ENCODE measurements at regions not wholly inside any gene's neighbourhood (a gene's known extent, or its start where the extent isn't known, plus 50 kb on each side); places are given as distances from the start of the nearest gene placed in this dataset.
"Not testable (repeated sequence)": the region's sequence is repeated elsewhere in the genome, so short reads cannot be mapped to it uniquely, and the experiment has no call there.

GRCh38 chr12:17030338-17030737 is 424.4 kb upstream of the LMO3 start:
- Histone ChIP-seq H4K20me1 (ENCODE audit: insufficient read depth, low read length) (no peaks in the 10 kb centered on the region), H3K4me1 (ENCODE audit: insufficient read depth, low read length, poor library complexity, severe bottlenecking) (no peaks in the 10 kb centered on the region), H2AFZ (ENCODE audit: low read length) (no peak overlapping the region), H3K4me2 (ENCODE audit: low read length) (no peak overlapping the region), H3K27ac (ENCODE audit: low read depth, low read length, poor library complexity, severe bottlenecking) (no peak overlapping the region), H3K36me3 (ENCODE audit: insufficient read depth, low read length) (no peaks in the 10 kb centered on the region), H3K9me3 (ENCODE audit: low read length) (no peaks in the 10 kb centered on the region), H3K4me3 (ENCODE audit: low read depth, low read length, poor library complexity, severe bottlenecking) (no peak overlapping the region), H3K79me2 (ENCODE audit: insufficient read depth, low read depth, low read length) (no peaks in the 10 kb centered on the region), H3K9me2 (ENCODE audit: insufficient read depth, low read length) (no peaks in the 10 kb centered on the region; the same call in 1 of the 2 replicates)
- intact Hi-C loops (cut with micrococcal nuclease; ENCODE audit: unreplicated experiment) = no loop called here
- ChIA-PET POLR2A (no interaction called here), CTCF (ENCODE audit: unreplicated experiment) (no interaction called here)
- BruUV-seq (replicated peaks) = no TSS peak
- TF ChIP-seq EZH2phosphoT487 (IDR thresholded peaks at IDR 0.05; ENCODE audit: borderline replicate concordance, low read depth, low read length) (no peak), CTCF (conservative IDR thresholded peaks at IDR 0.05; ENCODE audit: low read length) (no peak)
- no peak for DNase-seq (ENCODE audit: low spot score)

GRCh38 chr12:17028348-17028747 is 422.4 kb upstream of the LMO3 start:
- no TSS peak for BruUV-seq (replicated peaks)
- Histone ChIP-seq H3K27ac (ENCODE audit: low read depth, low read length, poor library complexity, severe bottlenecking) (no peak overlapping the region), H3K79me2 (ENCODE audit: insufficient read depth, low read depth, low read length) (no peaks in the 10 kb centered on the region), H3K9me3 (ENCODE audit: low read length) (no peaks in the 10 kb centered on the region), H3K4me3 (ENCODE audit: low read depth, low read length, poor library complexity, severe bottlenecking) (no peak overlapping the region), H2AFZ (ENCODE audit: low read length) (no peak overlapping the region), H3K9me2 (ENCODE audit: insufficient read depth, low read length) (no peaks in the 10 kb centered on the region), H3K4me2 (ENCODE audit: low read length) (no peak overlapping the region), H3K36me3 (ENCODE audit: insufficient read depth, low read length) (no peaks in the 10 kb centered on the region), H4K20me1 (ENCODE audit: insufficient read depth, low read length) (no peaks in the 10 kb centered on the region), H3K4me1 (ENCODE audit: insufficient read depth, low read length, poor library complexity, severe bottlenecking) (no peaks in the 10 kb centered on the region)
- ChIA-PET CTCF (ENCODE audit: unreplicated experiment) (no interaction called here), POLR2A (interaction anchor here (0.6 kb wide), 1 partner anchor 171 kb away, joined by 3 read pairs; no protein-coding TSS in a partner anchor)
- TF ChIP-seq CTCF (conservative IDR thresholded peaks at IDR 0.05; ENCODE audit: low read length) = peak; percentile 45; the same call in 1 of the 2 replicates
- TF ChIP-seq EZH2phosphoT487 (IDR thresholded peaks at IDR 0.05; ENCODE audit: borderline replicate concordance, low read depth, low read length) = no peak
- intact Hi-C loops (cut with micrococcal nuclease; ENCODE audit: unreplicated experiment) = no loop called here
- DNase-seq (ENCODE audit: low spot score) = peak; percentile 6

DNA sequence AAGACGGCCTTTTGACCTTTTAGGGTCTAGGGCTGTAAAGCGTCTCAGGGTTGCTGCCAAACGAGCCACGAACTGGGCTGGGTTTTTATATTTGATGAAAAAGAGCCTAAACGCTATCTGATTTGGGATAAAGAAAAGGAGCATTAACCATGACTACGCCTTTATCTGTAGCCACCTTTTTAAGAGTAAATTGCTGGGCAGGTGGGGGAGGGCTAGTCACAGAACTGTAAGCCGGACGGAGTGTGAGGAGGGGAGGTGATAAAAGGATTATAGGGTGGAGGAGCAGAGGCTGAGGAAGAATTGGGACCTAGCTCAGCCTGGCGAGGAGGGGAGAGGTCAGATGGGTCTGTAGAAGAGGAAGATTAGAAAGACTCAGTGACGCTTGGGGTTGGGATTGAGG is 419.5 kb upstream of the LMO3 start:
- H3K9me2 ChIP-seq (ENCODE audit: insufficient read depth, low read length); intact Hi-C loops (cut with micrococcal nuclease; ENCODE audit: unreplicated experiment); DNase-seq (ENCODE audit: low spot score); H3K27ac ChIP-seq (ENCODE audit: low read depth, low read length, poor library complexity, severe bottlenecking); H3K36me3 ChIP-seq (ENCODE audit: insufficient read depth, low read length); H3K79me2 ChIP-seq (ENCODE audit: insufficient read depth, low read depth, low read length); H3K4me3 ChIP-seq (ENCODE audit: low read depth, low read length, poor library complexity, severe bottlenecking); H4K20me1 ChIP-seq (ENCODE audit: insufficient read depth, low read length); POLR2A ChIA-PET; H3K9me3 ChIP-seq (ENCODE audit: low read length); H2AFZ ChIP-seq (ENCODE audit: low read length); BruUV-seq (replicated peaks); H3K4me2 ChIP-seq (ENCODE audit: low read length); CTCF ChIA-PET (ENCODE audit: unreplicated experiment); H3K4me1 ChIP-seq (ENCODE audit: insufficient read depth, low read length, poor library complexity, severe bottlenecking): not testable (repeated sequence)
